HK-2 (cell line): ENCODE measurements at regions not wholly inside any gene's neighbourhood (a gene's known extent, or its start where the extent isn't known, plus 50 kb on each side); places are given as distances from the start of the nearest gene placed in this dataset.
A peak's percentile ranks its signal among the peaks of the same experiment; 100 is the strongest.
"Not testable (repeated sequence)": the region's sequence is repeated elsewhere in the genome, so short reads cannot be mapped to it uniquely, and the experiment has no call there.

Experiments
- DNase-seq: peaks from one replicate; pipeline ENCODE4 v3.0.0-alpha.2; 2018; ENCODE audit not compliant: unreplicated experiment

DNA sequence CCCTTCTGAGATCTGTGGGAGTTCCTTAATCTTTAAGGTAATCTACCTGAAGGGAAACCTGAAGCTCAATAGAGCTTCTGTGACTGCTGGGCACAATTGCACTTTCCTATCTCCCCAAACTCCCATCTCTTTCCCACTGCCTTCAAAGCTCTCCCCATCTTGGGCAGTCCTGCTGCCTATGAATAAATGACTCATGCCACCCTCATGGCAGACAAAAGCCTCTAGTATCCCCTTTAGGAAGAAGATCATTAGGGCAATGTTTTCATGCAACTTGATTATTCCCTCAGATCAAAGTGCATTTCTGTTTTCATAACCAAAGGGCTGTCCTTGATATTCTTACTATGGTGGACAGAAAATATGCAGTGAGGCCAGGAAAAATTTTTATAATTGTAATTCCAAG, 704.9 kb upstream of the LRRN3 start:
- no peak for DNase-seq

DNA sequence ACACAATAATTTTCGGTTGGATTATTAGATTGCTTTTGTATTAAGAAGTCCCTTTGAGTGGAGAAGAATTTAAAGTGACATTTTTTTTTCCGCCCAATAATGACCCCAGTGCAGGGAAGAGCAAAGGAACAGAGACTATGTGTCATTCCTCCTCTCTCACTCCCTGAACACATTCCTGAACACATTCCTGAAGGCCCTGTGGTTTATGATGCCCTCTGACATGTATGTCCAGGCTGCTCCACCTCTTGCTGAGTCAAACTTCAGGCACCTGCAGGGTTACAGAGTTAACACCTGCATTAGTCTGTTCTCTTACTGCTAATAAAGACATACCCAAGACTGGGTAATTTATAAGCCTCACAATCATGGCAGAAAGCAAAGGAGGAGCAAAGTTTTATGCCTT, 704.0 kb upstream of the LRRN3 start:
- DNase-seq: peak; percentile 61

DNA sequence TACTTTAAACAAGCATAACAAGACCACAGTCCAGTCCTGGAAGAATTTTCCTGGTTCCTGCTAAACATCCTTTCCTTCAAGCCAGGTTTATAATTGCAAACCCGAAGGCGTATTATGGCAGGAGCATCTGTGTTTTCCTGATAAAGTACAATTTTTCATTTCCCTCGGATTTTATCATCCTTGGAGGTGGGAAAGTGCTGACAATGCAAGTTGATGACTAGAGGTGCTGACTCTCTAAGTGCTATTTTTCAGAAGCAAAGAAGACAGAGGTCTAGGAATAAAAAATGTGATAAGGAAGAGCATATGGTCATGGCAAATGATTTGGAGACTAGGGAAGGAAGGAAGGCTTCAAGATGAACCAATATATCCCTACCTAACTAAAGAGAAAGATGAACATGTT, 703.2 kb upstream of the LRRN3 start:
- no peak for DNase-seq

DNA sequence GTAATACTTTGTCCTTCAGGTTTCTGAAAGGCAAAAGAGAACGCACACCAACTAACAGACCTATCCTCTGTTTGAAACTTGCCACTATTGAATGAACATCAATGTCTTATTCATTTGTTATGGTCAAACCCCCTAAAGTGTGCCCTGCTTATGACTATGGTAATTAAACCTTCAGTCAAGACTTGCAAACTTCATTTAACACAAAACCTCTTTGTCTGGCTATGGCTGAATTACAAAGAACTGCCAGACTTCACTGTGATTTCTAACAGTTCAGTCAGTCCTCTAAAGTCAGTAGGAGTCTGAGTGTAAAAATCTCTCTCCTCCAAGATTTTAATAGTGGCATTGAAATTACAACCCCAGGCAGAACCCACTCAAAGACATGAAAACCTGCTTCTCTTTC, 702.5 kb upstream of the LRRN3 start:
- no peak for DNase-seq

DNA sequence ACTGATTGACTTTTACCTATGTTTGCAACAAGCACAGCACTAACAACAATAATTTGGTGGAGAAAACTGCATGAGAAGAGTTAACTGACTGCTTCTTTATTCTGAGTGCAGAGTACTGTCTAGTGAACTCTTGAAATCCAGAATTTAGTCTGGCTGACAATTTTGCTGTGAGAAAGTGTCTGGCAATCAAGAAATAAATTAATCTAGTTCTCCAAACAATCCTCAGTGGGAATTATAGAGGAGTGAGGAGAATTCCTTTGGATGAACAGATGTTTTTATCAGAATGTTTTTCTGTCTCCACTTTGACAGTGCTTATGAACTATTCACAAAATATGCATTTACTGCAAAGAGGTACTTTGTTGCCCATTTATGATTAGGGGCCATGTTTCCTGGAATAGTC, 694.9 kb upstream of the LRRN3 start:
- no peak for DNase-seq

DNA sequence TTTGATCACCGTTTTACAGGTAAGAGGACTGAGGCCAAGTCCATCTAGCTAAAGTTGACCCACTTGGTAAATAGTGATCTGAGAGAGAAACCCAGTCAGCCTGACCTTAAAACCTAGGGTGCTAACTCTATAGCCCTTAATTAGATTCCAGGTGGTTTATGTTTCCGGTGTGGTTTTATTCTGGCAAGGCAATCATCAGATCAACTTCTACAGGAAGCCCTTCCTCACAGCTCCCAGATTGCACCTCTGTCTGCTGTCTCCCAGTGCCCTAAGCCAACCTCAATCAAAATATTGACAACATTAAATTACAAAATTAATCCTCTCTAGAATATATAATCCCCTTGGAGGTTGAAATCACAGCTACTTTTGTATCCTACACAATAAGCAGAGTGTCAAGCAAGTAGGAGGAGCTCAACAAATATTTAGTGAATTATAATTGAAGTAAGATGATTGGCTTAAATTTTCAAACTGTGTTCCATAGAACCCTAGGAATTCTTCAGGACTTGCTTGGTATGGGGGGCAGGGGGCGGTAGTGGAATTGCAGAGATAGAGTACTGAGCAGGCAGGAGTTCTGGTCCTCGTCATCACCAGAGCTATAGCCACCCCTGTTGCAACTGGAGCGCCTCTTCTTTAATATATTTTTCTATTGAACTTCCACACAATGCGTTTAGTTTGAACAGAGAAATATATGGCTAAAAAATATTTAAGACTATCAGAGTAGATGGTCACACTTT, 692.8 kb upstream of the LRRN3 start:
- no peak for DNase-seq

DNA sequence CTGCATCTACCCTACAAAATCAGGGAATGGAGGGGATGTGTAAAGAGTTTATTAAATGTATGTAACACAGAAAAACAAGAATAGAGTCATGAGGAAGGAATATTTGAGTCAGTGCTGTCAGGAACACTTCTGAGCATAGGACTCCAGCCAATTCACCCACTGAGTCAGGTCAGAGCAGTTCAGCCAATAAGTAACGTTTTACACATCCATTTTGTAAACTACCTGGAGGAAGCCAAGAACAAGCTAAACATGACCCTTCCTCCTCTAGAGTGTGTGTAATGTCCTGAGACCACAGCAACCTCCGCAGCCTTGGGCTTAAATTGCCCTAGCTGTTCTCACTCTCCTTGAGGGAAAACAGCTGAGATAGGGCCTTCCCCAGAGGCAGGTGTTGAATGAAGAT, 691.5 kb upstream of the LRRN3 start:
- no peak for DNase-seq

DNA sequence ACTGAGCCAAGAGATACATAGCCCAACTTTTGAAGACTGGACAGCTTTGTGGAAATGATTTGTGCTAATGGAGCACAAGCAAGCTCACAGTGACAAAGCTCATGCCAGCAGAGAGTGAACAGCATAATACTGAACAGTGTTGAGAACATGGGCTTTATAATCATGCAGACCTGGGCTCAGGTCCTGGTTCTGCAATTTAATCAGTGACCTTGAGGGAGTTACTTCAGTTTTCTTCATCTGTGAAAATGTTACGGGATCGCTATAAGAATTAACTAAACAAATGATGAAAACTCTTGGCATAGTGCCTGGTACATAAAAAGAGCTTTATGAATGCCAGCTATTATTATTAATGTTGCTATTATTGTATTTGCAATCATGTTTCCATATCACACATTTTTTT, 690.5 kb upstream of the LRRN3 start:
- DNase-seq: no peak

DNA sequence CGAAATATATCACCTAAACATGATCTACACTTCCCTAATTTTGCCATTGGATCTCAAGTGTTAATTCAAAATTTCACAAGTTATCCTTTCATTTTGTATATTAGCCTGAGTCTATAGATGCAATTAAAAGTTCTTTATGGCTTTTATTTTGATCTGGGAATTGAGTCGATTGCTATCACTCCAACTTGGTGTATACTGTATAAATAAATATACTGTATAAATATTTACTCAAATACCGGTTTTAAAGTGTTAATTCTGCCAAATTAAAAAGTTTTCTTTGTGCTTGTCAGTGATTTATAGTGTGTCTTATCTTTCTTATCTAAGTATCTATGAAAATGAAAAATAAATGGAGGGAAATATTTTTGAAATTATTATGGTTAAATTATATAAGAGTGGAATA, 683.7 kb upstream of the LRRN3 start:
- DNase-seq: no peak

DNA sequence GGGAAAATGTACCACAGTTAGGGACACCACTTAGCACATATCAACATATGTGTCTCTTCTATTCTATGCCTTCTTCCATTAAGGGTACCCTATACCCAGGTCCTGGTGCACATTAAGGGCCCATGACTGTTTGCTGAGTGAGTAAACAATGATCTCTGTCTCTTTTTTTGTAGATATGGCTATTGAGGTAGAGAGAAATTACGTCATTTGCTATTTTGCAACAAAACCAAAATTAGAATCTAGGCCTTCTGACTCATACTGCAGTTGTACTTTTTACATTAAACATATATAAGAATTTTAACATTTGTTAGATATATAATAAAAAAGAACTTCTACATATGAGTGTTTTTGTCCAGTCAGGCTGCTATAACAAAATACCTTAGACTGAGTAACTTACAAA, 683.2 kb upstream of the LRRN3 start:
- no peak for DNase-seq

DNA sequence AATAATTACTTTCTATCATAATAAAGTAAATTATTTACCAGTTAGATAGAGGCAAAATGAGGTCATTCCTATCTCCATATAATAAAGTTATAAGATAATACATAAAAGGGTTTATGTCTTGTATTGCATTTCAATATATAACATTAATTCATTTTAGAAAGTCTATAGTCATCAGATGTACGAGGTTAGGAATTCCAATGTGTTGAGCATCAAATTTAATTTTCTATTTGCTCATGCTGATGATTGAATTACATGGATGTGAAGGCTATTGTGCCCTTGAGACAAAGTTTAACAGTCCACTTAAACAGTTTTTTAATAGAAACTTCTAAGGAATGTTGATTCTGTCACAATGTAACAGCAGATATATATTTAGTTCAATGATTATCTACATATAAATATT, 678.3 kb upstream of the LRRN3 start:
- no peak for DNase-seq

DNA sequence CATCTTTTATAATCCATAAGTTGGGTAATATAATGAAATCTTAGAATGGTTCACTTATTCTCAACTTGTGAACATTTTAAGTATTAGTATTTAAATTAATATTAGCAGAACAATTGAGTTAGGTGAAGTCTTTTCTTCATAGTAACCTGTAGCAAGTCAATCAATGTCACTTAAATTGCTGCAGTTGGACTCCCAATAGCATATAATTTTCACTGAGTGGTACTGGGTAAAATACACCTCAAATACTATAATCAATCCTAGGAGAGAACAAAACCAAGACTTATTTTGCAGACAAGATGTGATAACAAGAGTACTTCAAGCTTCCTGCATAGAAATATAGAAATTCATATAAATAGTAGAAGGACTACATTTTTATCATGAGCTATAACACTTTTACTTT, 677.9 kb upstream of the LRRN3 start:
- DNase-seq: no peak

DNA sequence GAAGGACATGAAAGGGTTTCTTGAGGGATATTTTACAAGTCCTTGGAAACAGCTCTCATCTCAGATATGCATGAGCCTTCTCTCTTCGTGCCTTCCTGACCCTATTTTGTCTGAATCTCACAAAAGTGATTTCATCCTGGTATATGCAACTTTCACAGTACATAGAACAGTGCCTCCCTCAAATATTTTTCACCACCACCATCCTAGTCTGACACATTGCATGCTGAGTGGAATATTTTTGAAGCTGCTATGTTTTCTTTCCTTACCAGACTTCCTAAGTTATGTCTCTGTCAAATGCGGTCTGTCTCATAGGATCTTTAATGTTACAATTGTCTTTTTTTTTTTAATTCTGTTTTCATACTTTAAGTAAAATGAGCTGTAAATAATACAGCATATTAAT, 673.3 kb upstream of the LRRN3 start:
- no peak for DNase-seq

DNA sequence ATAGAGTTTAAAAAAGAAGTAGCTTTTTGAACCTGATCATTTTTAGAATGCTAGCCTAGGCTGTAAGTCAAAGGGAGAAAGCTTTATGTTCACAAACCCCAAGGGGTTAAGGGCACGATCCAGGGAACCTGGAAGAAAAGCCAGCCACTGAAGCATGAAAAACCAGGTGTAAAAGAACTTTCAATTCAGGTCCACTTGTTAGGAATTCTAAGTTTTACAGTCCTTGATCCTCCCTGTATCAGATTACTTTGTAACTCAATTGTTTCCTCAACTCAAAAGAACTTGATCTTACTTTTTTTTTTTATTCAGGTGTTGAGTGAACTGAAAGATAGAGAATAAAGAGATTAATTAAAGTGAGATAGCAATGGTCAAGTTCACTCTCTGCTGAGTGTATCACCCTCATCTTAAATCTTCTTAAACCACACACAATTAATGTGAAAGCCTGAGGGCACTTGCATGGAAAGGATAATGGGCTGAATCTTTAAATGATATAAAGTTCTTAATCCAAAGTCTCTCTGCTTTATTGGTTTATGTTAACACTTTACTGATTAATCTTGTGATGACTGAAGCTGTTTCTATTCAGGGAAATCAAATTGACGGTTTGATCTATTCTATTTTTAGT, 672.2 kb upstream of the LRRN3 start:
- DNase-seq: no peak

DNA sequence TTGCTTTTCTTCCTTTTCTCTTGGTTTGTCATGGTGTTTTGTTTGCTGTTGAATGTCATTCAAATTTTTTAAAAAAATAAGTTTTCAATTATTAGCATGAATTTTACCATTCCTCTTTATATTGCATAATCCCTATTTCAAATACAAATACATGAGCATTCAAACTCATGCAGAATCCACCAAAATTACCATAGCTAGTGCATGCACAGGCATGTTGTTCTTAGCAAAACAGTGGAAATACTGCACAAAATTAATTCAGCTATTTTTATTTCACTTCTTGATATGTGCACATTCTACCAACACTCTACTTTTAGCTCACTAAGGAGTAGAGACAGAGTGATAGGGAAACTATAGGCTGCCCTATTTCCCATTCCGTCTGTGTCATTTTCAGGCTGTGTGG, 670.1 kb upstream of the LRRN3 start:
- no peak for DNase-seq

DNA sequence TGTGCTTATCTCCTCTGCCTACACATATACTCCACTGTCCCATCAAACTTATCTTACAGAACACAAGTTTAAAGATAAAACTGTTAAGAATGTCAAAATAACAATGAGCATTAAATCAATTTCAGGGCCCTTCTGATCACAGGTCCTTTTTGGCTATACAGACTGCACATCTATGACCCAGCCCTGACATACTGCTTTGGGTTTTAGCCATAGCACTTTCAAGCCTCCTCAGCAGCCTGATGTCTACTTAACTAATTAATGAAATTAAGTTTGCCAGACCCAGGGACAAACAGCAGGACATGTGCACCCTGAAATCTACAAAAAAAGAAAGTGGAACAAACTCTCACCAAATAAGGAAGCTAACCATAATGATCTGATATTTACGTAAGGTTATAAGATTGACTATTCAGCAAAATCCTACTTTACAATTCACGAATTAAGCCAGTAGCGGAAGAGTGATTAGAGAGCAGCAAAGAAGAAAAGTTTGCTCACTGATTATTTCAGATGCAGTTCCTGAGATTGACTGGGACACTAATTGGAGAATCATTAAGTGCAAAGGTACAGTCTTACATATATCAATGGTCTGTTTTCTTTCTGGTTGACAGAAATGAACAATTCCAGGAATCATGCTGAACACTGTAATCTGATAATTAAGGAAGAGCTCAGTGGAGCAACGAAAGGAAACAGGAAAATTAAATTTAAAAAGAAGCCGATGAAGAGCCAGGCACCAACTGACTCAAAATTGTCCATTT, 669.3 kb upstream of the LRRN3 start:
- DNase-seq: no peak

DNA sequence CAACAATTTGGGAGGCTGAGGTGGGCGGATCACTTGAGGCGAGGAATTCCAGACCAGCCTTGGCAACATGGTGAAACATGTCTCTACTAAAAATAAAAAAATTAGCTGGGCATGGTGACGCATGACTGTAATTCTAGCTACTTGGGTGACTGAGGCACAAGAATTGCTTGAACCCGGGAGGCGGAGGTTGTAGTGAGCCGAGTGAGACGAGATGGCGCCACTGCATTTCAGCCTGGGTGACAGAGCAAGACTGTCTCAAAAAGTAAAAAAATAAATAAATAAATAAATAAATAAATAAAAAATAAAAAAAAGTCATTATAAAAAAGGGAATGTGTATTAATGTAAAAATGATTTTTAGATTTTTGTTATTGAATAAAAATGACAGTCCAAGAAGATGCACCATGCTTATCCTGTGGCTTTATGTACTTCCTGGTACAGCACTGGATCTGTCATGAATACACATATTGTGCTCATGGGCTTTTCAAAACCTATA, 658.8 kb upstream of the LRRN3 start:
- no peak for DNase-seq

DNA sequence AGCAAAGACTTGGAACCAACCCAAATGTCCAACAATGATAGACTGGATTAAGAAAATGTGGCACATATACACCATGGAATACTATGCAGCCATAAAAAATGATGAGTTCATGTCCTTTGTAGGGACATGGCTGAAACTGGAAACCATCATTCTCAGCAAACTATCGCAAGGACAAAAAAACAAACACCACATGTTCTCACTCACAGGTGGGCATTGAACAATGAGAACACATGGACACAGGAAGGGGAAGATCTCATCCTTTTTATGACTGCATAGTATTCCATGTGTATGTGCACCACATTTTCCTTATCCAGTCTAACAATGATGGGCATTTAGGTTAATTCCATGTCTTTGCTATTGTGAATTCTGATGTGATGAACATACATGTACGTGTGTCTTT, 652.0 kb upstream of the LRRN3 start:
- not testable (repeated sequence) for DNase-seq

DNA sequence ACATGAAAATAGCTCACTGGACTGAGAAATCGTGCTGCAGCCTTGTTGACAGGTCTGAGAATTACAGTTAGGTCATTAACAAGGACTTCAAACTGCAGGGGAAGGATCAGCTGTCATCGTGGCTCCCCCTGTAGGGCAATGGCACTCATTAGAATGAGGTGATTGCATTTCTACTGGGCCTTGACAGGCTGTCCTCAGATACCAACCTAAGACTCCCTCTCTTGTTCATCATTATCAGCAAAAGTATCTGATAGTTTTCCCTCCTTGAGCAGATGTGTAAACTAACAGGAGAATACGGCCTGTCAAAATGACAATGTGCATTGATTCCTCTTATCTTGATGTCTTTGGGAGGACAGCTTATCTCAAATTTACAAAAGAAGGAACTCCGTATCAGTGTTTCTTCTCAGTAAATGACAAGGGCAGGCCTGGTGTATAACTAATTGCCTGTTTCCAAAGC, 648.5 kb upstream of the LRRN3 start:
- peak; percentile 48 for DNase-seq

DNA sequence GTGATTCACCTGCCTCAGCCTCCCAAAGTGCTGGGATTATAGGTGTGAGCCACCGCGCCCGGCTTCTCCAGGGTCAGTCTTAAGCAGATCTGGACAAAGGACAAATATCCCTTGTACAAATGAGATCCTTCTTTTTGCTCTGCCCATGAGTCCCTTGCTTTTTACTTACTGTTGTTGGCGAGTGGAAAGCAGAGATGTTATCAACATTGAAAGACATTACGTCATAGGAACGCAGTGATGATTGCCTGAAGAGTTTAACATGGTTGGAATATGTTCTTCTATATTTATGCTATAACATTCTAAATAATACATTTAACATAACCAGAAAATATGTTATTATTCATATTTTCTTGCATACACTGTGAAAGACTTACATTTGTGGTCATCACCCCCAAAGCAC, 644.3 kb upstream of the LRRN3 start:
- no peak for DNase-seq

DNA sequence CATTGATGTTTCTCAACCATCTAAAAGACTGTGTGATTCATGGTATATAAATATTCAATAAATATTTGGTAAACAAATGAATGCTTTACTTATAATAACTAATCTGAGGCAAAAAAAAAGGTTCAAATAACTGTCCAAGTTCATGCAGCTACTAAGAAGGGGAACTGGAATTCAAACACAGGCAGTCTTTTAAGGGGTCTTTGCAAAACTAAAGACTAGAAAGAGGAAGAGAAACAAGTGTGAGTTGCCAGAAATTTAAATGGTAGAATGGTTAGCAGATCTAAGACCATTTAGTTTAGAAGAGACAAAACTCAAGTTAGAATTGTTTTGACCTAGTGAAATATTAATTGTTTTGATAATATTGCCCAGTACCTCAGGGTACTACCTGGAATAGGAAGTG, 642.0 kb upstream of the LRRN3 start:
- no peak for DNase-seq

DNA sequence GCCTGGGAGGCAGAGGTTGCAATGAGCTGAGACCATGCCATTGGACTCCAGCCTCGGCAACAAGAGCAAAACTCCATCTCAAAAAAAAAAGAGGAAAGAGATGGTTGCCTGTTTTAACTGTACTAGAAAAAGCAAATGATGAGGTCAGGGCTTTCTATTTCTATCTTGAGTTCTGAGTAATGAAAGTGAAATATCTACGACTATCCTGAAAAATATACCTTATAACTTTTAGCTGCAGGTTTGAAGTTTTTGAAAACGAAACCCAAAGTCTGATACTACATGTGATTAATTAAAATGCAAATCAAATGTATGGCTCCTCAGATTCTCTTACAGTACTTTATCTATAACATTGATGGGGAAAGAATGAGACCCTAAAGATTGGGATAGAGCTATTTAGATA, 636.2 kb upstream of the LRRN3 start:
- no peak for DNase-seq

DNA sequence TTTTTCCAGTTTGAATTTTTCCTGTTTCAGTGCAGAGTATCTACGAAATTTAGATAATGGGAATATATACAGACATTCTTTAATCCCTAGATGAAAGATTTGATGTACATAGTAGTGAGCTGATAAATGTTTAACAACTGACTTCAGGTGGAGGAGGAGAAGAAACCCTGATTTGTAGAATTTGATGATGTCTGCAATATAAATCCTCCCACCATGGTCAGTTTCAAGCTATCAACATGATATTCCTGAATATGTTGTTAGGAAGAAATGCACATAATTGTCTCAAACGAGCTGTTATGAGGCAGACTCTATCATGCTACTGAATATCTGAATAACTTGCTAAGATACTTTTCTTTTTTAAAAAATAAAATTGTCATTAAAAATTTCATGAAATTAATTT, 629.3 kb upstream of the LRRN3 start:
- DNase-seq: no peak
